Esophagus muscularis mucosa (tissue), 4 donors: ENCODE measurements at regions not wholly inside any gene's neighbourhood (a gene's known extent, or its start where the extent isn't known, plus 50 kb on each side); places are given as distances from the start of the nearest gene placed in this dataset.
A peak's percentile ranks its signal among the peaks of the same experiment; 100 is the strongest.

Experiments
- DNase-seq: peaks from one replicate; pipeline ENCODE4 v3.0.0-alpha.2; 2017; ENCODE audit errors: extremely low spot score
- H3K27ac ChIP-seq, 4 donors: fragments of 200-600 bp; sonication (generic); replicated peaks in 1 of 4; 1 replicate in 3 of 4; 2 replicates in 1 of 4; pipeline ENCODE4 v1.5.1; 2016 to 2019; ENCODE audit warnings: mild to moderate bottlenecking in 1 of 4
- H3K27me3 ChIP-seq, 4 donors: fragments of 200-600 bp; sonication (generic); one replicate each; pipeline versions ENCODE4 v1.5.1 to v1.6.0; 2016 to 2019
- H3K36me3 ChIP-seq, 4 donors: fragments of 200-600 bp; sonication (generic); one replicate each; pipeline ENCODE4 v1.5.1; 2016 to 2019
- H3K4me1 ChIP-seq, 4 donors: fragments of 200-600 bp; sonication (generic); one replicate each; pipeline ENCODE4 v1.5.1; 2016 to 2019
- H3K4me3 ChIP-seq, 4 donors: fragments of 200-600 bp; sonication (generic); 1 replicate in 2 of 4; 2 replicates in 2 of 4; pipeline ENCODE4 v1.5.1; 2016 to 2019; ENCODE audit warnings: mild to moderate bottlenecking in 4 of 4, moderate library complexity in 1 of 4
- H3K9me3 ChIP-seq, 4 donors: fragments of 200-600 bp; sonication (generic); 1 replicate in 3 of 4; 2 replicates in 1 of 4; pipeline ENCODE4 v1.5.1; 2016 to 2019
- CTCF ChIP-seq, 3 experiments: fragments of 200-600 bp in 2 of 3; fragments of 450-650 bp in 1 of 3; sonication (generic) in 2 of 3; IDR thresholded peaks; one replicate each; pipeline ENCODE4 v1.5.1; 2017 to 2019; ENCODE audit warnings: antibody characterized with exemption in 3 of 3, mild to moderate bottlenecking in 2 of 3, moderate library complexity in 1 of 3
- EP300 ChIP-seq: sonication (generic); formaldehyde crosslinking; IDR thresholded peaks from one replicate; pipeline ENCODE4 v1.6.1; 2017; ENCODE audit warnings: antibody characterized with exemption
- POLR2A ChIP-seq: fragments of 450-650 bp; IDR thresholded peaks from one replicate; pipeline ENCODE4 v1.6.1; 2017; ENCODE audit warnings: antibody characterized with exemption, moderate library complexity, mild to moderate bottlenecking, low read depth
- POLR2AphosphoS5 ChIP-seq, 2 donors: sonication (generic); formaldehyde crosslinking; IDR thresholded peaks; one replicate each; pipeline ENCODE4 v1.6.1; 2017; ENCODE audit warnings: antibody characterized with exemption in 2 of 2
- WGBS: methylation state at CpG from one replicate; pipeline ENCODE4 v1.1.5; 2018; 5-methylcytosine and 5-hydroxymethylcytosine counted together
- intact Hi-C: fragments of 100-400 bp; cut with DNase I; formaldehyde crosslinking; loops from one replicate; pipeline ENCODE4 v1.15.1; 2023

GRCh38 chr7:35334506-35334905 lies 80.6 kb upstream of the TBX20 start:
- Histone ChIP-seq H3K4me3 (no peak overlapping the region), H3K36me3 (no peaks in the 10 kb centered on the region), H3K4me1 (no peaks in the 10 kb centered on the region), H3K27me3 (no peaks in the 10 kb centered on the region), H3K27ac (no peak overlapping the region), H3K9me3 (no peaks in the 10 kb centered on the region)
- TF ChIP-seq EP300 = no peak
- TF ChIP-seq CTCF (IDR thresholded peaks at IDR 0.05) = no peak
- TF ChIP-seq POLR2AphosphoS5 (IDR thresholded peaks at IDR 0.05) = no peak
- no peak for TF ChIP-seq POLR2A
- peak; percentile 29 for DNase-seq
- intact Hi-C loops = no loop called here
- WGBS = 73% methylated on average over 3 of the region's 3 CpGs

- DNase-seq = peak; percentile 57
- Histone ChIP-seq H3K27ac (no peak overlapping the region), H3K4me3 (no peak overlapping the region), H3K9me3 (no peaks in the 10 kb centered on the region), H3K4me1 (no peaks in the 10 kb centered on the region), H3K27me3 (no peaks in the 10 kb centered on the region), H3K36me3 (no peaks in the 10 kb centered on the region)
- WGBS = 79% methylated on average over 3 of the region's 3 CpGs
- intact Hi-C loops = no loop called here
- TF ChIP-seq POLR2AphosphoS5 (IDR thresholded peaks at IDR 0.05) = no peak
- no peak for TF ChIP-seq CTCF (IDR thresholded peaks at IDR 0.05)
- no peak for TF ChIP-seq POLR2A
- no peak for TF ChIP-seq EP300
Observed at GRCh38 chr7:35333265-35333664, 79.4 kb upstream of the TBX20 start.

GRCh38 chr7:35331730-35332678 lies 78.1 kb upstream of the TBX20 start:
- TF ChIP-seq EP300 = no peak
- TF ChIP-seq CTCF (IDR thresholded peaks at IDR 0.05) = no peak
- no peak for TF ChIP-seq POLR2AphosphoS5 (IDR thresholded peaks at IDR 0.05)
- TF ChIP-seq POLR2A = no peak
- intact Hi-C loops = no loop called here
- DNase-seq = peak; percentile 91

GRCh38 chr7:35329026-35329425 lies 75.1 kb upstream of the TBX20 start:
- WGBS = 74% methylated on average over 1 of the region's 1 CpG
- intact Hi-C loops = no loop called here
- DNase-seq = peak; percentile 57

More at GRCh38 chr7:35331730-35332678, 78.1 kb upstream of the TBX20 start:
- Histone ChIP-seq H3K27ac (no peak overlapping the region), H3K36me3 (no peaks in the 10 kb centered on the region), H3K27me3 (no peaks in the 10 kb centered on the region), H3K4me1 (no peaks in the 10 kb centered on the region), H3K4me3 (no peak overlapping the region), H3K9me3 (no peaks in the 10 kb centered on the region)
- 71% methylated on average over 20 of the region's 20 CpGs for WGBS

More at GRCh38 chr7:35329026-35329425, 75.1 kb upstream of the TBX20 start:
- Histone ChIP-seq H3K27me3 (no peaks in the 10 kb centered on the region), H3K4me3 (no peak overlapping the region), H3K27ac (no peak overlapping the region), H3K4me1 (no peaks in the 10 kb centered on the region), H3K36me3 (no peaks in the 10 kb centered on the region), H3K9me3 (no peaks in the 10 kb centered on the region)
- TF ChIP-seq EP300 (no peak), CTCF (IDR thresholded peaks at IDR 0.05) (no peak), POLR2A (no peak), POLR2AphosphoS5 (IDR thresholded peaks at IDR 0.05) (no peak)
